ENCODE measurements at regions not wholly inside any gene's neighbourhood (a gene's known extent, or its start where the extent isn't known, plus 50 kb on each side); places are given as distances from the start of the nearest gene placed in this dataset.

DNA sequence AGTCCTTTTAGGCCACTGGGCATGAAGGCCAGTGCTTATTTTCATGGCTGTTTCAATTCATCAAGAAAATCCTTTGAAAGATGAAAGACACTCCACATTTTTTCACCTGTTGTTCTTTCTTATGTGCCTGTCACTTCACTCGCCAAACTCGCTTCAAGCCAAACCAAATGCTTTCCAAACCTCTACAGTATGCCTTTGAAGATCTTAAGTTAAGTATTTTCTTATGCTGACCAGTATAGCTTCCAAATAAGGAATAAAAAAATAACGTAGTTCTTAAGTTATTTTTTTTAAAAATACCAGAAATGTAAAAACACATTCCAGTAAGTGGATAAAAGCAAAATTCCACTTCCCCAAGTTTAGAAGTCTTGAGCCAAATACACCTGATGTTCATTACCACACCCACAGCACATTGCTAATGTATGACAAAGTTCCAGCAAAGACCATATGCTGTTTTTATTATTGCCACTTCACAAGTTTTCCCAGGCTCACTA, 186.1 kb downstream of the MTERF1 start:
- TF ChIP-seq, protein P1, sequence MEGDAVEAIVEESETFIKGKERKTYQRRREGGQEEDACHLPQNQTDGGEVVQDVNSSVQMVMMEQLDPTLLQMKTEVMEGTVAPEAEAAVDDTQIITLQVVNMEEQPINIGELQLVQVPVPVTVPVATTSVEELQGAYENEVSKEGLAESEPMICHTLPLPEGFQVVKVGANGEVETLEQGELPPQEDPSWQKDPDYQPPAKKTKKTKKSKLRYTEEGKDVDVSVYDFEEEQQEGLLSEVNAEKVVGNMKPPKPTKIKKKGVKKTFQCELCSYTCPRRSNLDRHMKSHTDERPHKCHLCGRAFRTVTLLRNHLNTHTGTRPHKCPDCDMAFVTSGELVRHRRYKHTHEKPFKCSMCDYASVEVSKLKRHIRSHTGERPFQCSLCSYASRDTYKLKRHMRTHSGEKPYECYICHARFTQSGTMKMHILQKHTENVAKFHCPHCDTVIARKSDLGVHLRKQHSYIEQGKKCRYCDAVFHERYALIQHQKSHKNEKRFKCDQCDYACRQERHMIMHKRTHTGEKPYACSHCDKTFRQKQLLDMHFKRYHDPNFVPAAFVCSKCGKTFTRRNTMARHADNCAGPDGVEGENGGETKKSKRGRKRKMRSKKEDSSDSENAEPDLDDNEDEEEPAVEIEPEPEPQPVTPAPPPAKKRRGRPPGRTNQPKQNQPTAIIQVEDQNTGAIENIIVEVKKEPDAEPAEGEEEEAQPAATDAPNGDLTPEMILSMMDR (conservative IDR thresholded peaks at IDR 0.05; ENCODE audit: low read depth, low read length), result no peak
- TF ChIP-seq EZH2 (IDR thresholded peaks at IDR 0.05; ENCODE audit: borderline replicate concordance, low read depth, low read length, poor library complexity, severe bottlenecking), result no peak

Data from A673 (cell line).